Muscle layer of colon (tissue), 2 donors: ENCODE measurements at regions not wholly inside any gene's neighbourhood (a gene's known extent, or its start where the extent isn't known, plus 50 kb on each side); places are given as distances from the start of the nearest gene placed in this dataset.

Experiments
- H3K27ac ChIP-seq: one replicate; pipeline ENCODE4 v1.7.0; 2013; ENCODE audit warnings: low read depth, mild to moderate bottlenecking, low read length, moderate library complexity
- H3K27me3 ChIP-seq, 2 donors: one replicate each; pipeline ENCODE4 v1.7.0; 2013; ENCODE audit warnings: low read length in 2 of 2, mild to moderate bottlenecking in 2 of 2; ENCODE audit not compliant: insufficient read depth in 2 of 2, control insufficient read depth in 1 of 2
- H3K36me3 ChIP-seq: one replicate; pipeline ENCODE4 v1.7.0; 2013; ENCODE audit warnings: mild to moderate bottlenecking, low read length; ENCODE audit not compliant: insufficient read depth
- H3K4me1 ChIP-seq: one replicate; pipeline ENCODE4 v1.7.0; 2013; ENCODE audit warnings: mild to moderate bottlenecking, low read length; ENCODE audit not compliant: insufficient read depth
- H3K4me3 ChIP-seq, 2 donors: one replicate each; pipeline ENCODE4 v1.7.0; 2013; ENCODE audit warnings: low read length in 2 of 2, low read depth in 1 of 2, mild to moderate bottlenecking in 1 of 2, moderate library complexity in 1 of 2
- H3K9ac ChIP-seq: one replicate; pipeline ENCODE4 v1.7.0; 2013; ENCODE audit warnings: low read length
- H3K9me3 ChIP-seq: one replicate; pipeline ENCODE4 v1.7.0; 2013; ENCODE audit warnings: mild to moderate bottlenecking, low read length
- donor health status: abdominal sarcoma.
- donor health status: Adenocarcinoma of cecum.

- H3K9ac ChIP-seq, result no peak overlapping the region
These were observed 166.5 kb downstream of the SNAPC1 start for GRCh38 chr14:61928701-61929100.

GRCh38 chr14:61929651-61930050 is 167.4 kb downstream of the SNAPC1 start:
- Histone ChIP-seq H3K4me1 (no peaks in the 10 kb centered on the region), H3K9me3 (no peaks in the 10 kb centered on the region)

More at GRCh38 chr14:61928701-61929100, 166.5 kb downstream of the SNAPC1 start:
- no peak overlapping the region for H3K4me3 ChIP-seq
- H3K27me3 ChIP-seq, result no peaks in the 10 kb centered on the region
- H3K36me3 ChIP-seq, result no peaks in the 10 kb centered on the region
- no peak overlapping the region for H3K27ac ChIP-seq
- H3K4me1 ChIP-seq, result no peaks in the 10 kb centered on the region
- no peaks in the 10 kb centered on the region for H3K9me3 ChIP-seq

DNA sequence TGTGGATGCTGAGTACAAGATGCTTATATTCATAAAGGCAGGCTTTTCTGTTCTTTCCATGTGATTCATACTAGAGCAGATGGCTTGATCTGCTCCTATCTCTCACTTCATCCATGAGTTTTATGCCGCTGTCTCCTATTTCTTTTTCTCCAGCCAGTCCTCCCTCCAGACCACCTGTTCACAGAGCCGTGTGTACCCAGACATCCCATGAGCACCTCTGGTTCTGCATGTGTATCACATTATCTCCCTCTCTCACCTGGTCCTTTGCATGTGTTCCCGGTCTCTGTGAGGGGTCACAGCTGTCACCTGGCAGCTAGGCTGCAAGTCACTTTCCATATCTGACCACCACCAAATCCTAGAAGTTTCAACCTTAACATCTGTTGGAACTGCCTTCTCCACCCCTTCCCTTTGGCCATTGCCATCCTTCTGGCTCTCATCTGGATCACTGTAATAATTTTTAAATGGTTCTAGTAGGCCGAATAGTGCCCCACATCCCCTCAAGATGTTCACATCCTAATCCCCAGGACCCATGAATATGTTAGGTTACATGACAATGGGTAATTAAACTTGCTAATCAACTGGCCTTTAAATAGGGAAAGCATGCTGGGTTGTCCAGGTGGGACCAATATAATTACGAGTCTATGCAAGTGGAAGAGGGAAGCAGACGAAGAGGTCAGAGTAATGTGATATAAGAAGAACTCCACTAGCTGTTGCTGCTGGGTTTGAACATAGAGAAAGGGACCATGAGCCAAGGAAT is 168.1 kb downstream of the SNAPC1 start:
- H3K9me3 ChIP-seq, result no peaks in the 10 kb centered on the region
- no peak overlapping the region for H3K9ac ChIP-seq
- H3K27ac ChIP-seq, result no peak overlapping the region
- no peaks in the 10 kb centered on the region for H3K36me3 ChIP-seq
- no peaks in the 10 kb centered on the region for H3K4me1 ChIP-seq
- no peak overlapping the region for H3K4me3 ChIP-seq
- no peaks in the 10 kb centered on the region for H3K27me3 ChIP-seq

More at GRCh38 chr14:61929651-61930050, 167.4 kb downstream of the SNAPC1 start:
- no peak overlapping the region for H3K4me3 ChIP-seq
- no peaks in the 10 kb centered on the region for H3K36me3 ChIP-seq
- no peaks in the 10 kb centered on the region for H3K27me3 ChIP-seq
- no peak overlapping the region for H3K27ac ChIP-seq
- H3K9ac ChIP-seq, result no peak overlapping the region

GRCh38 chr14:61932974-61933373 is 170.8 kb downstream of the SNAPC1 start:
- no peak overlapping the region for H3K27ac ChIP-seq
- no peak overlapping the region for H3K9ac ChIP-seq
- no peaks in the 10 kb centered on the region for H3K4me1 ChIP-seq
- no peaks in the 10 kb centered on the region for H3K27me3 ChIP-seq
- no peaks in the 10 kb centered on the region for H3K36me3 ChIP-seq
- no peak overlapping the region for H3K4me3 ChIP-seq
- no peaks in the 10 kb centered on the region for H3K9me3 ChIP-seq

DNA sequence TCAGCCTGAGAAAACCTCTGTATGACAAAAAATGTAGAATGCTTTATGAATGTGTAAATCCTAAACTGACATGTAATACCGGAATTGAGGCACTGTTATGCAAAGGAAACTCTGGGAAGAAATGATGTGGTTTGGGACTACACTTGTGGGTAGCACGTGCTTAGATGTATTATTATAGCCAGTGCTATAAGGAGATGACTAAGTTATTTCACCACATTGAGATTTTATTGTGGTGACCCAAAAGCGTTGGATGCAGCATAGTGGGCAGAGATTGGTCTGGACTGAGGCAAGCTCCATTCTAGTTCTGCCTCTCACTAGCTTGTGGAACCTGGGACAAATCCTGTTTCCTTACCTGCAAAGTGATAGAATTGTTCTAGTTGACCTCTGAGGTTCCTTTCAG is 172.2 kb downstream of the SNAPC1 start:
- no peaks in the 10 kb centered on the region for H3K9me3 ChIP-seq
- H3K27me3 ChIP-seq, result no peaks in the 10 kb centered on the region
- no peak overlapping the region for H3K27ac ChIP-seq
- no peaks in the 10 kb centered on the region for H3K4me1 ChIP-seq
- no peak overlapping the region for H3K9ac ChIP-seq
- H3K36me3 ChIP-seq, result no peaks in the 10 kb centered on the region
- no peak overlapping the region for H3K4me3 ChIP-seq

DNA sequence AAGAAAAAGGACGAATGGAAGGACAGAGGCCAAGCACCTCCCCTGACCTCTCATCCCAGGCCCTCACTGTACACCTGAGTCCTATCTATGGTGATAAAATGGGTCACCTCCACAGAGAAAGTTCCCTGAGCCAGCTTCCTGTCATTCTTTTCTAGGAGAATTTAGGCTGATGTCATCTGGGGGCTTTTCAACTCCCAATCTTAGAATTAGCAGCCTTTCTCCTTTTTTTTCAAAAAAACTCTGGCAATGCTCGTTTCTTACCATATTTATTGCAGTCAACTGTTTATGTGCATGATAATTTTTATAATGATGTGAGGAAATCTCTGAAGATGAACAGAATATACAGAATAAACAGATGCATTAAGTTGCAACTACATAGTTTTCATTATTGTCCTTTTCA is 177.6 kb downstream of the SNAPC1 start:
- Histone ChIP-seq H3K27me3 (no peaks in the 10 kb centered on the region), H3K4me1 (no peaks in the 10 kb centered on the region), H3K9ac (no peak overlapping the region), H3K9me3 (no peaks in the 10 kb centered on the region), H3K36me3 (no peaks in the 10 kb centered on the region), H3K27ac (no peak overlapping the region), H3K4me3 (no peak overlapping the region)

GRCh38 chr14:61940666-61941420 is 178.6 kb downstream of the SNAPC1 start:
- no peaks in the 10 kb centered on the region for H3K4me1 ChIP-seq
- no peaks in the 10 kb centered on the region for H3K27me3 ChIP-seq
- H3K9ac ChIP-seq, result no peak overlapping the region
- H3K4me3 ChIP-seq, result no peak overlapping the region
- H3K9me3 ChIP-seq, result no peaks in the 10 kb centered on the region
- no peak overlapping the region for H3K27ac ChIP-seq
- H3K36me3 ChIP-seq, result no peaks in the 10 kb centered on the region

- no peaks in the 10 kb centered on the region for H3K27me3 ChIP-seq
- no peaks in the 10 kb centered on the region for H3K36me3 ChIP-seq
- no peak overlapping the region for H3K4me3 ChIP-seq
- H3K9ac ChIP-seq, result no peak overlapping the region
- no peak overlapping the region for H3K27ac ChIP-seq
- no peaks in the 10 kb centered on the region for H3K4me1 ChIP-seq
- no peaks in the 10 kb centered on the region for H3K9me3 ChIP-seq
These were observed 179.4 kb downstream of the SNAPC1 start for GRCh38 chr14:61941421-61942150.

DNA sequence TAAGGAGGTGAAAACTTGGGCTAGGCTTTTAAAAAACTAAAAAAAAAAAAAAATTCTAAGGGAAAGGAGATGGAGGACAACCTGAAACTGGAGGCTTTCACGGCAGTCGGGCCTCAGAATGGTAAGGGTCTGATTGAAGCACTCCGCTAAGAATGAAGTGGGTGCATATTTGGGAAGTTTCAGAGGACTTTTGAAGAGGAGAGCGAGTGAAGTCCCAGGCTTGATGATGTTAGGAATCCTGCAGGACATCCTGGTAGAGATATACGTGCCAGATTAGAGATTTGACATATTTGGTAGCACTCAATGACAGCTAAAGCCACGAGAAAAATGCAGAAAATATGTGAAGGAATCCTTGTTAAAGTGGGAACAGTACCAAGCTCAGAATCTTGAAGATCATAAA is 186.2 kb downstream of the SNAPC1 start:
- Histone ChIP-seq H3K27me3 (no peaks in the 10 kb centered on the region), H3K27ac (no peak overlapping the region), H3K9ac (no peak overlapping the region), H3K4me1 (no peaks in the 10 kb centered on the region), H3K4me3 (no peak overlapping the region), H3K36me3 (no peaks in the 10 kb centered on the region), H3K9me3 (no peaks in the 10 kb centered on the region)

DNA sequence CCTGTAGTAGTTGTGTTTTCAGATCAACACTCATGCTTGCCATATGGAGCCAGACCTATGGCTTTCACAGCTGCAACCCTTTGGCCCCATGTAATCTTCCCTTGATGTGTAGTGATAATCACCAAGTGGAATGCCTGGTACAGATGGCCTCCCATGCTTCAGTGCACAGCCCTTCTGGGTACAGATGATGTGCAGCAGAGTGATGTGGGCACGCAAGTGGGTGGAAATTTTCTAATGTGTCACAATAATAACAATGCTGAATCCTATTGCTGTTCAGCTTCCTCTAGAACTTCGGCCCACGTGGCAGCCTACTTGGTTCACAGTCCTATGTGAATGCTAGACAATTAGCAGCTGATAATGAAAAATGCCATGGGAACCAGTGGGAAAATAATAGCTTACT is 188.1 kb downstream of the SNAPC1 start:
- Histone ChIP-seq H3K27ac (no peak overlapping the region), H3K36me3 (no peaks in the 10 kb centered on the region), H3K27me3 (no peaks in the 10 kb centered on the region), H3K9ac (no peak overlapping the region), H3K4me1 (no peaks in the 10 kb centered on the region), H3K9me3 (no peaks in the 10 kb centered on the region), H3K4me3 (no peak overlapping the region)

DNA sequence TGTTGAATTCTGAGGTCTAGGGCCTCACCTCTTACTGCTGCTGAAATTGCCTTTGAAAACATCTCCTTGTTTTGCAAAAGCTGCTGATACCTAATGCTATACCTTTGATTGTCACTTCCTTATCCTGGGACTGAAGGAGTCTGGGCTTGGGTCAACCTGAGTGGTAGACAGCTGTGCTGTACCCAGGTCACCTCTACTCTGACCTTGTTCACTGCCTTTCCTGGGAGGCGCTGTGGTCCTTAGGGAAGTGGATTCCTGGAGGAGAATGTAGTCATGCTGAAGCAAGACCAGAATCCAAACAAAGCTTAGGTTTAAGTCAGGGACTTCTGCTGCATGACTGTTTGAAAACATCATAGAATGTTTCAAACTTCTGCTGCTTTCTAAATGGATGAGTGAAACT is 191.4 kb downstream of the SNAPC1 start:
- no peaks in the 10 kb centered on the region for H3K27me3 ChIP-seq
- peaks cover 5% of the 10 kb centered on the region for H3K9me3 ChIP-seq
- no peak overlapping the region for H3K9ac ChIP-seq
- H3K36me3 ChIP-seq, result no peaks in the 10 kb centered on the region
- H3K27ac ChIP-seq, result no peak overlapping the region
- H3K4me1 ChIP-seq, result no peaks in the 10 kb centered on the region
- no peak overlapping the region for H3K4me3 ChIP-seq
